DND-41 (cell line): ENCODE measurements at regions not wholly inside any gene's neighbourhood (a gene's known extent, or its start where the extent isn't known, plus 50 kb on each side); places are given as distances from the start of the nearest gene placed in this dataset.
A peak's percentile ranks its signal among the peaks of the same experiment; 100 is the strongest.

Source experiments
- ATAC-seq: fragments of 200-7000 bp; cut with Tn5 transposase; 3 replicates; pipeline ENCODE4 v1.9.1; 2021; ENCODE audit warnings: low read depth; ENCODE audit not compliant: insufficient read depth
- DNase-seq: peaks from one replicate; pipeline ENCODE4 v3.0.0-alpha.2; 2020
- H2AFZ ChIP-seq: 2 replicates; pipeline ENCODE4 v1.6.0; 2012; ENCODE audit warnings: low read depth, low read length
- H3K27ac ChIP-seq: 2 replicates; pipeline ENCODE4 v1.5.1; 2012; ENCODE audit warnings: low read length, inconsistent platforms
- H3K27me3 ChIP-seq: fragments of 200-600 bp; sonication (generic); 2 replicates; pipeline ENCODE4 v1.6.0; 2012; ENCODE audit warnings: low read length, mild to moderate bottlenecking, inconsistent platforms; ENCODE audit not compliant: insufficient read depth, poor library complexity
- H3K36me3 ChIP-seq: 2 replicates; pipeline ENCODE4 v1.5.1; 2012; ENCODE audit warnings: low read length, inconsistent platforms; ENCODE audit not compliant: insufficient read depth
- H3K4me1 ChIP-seq: 2 replicates; pipeline ENCODE4 v1.5.1; 2012; ENCODE audit warnings: mild to moderate bottlenecking, low read length; ENCODE audit not compliant: insufficient read depth
- H3K4me2 ChIP-seq: 2 replicates; pipeline ENCODE4 v1.6.0; 2012; ENCODE audit warnings: mild to moderate bottlenecking, moderate library complexity, low read length, inconsistent platforms; ENCODE audit not compliant: insufficient read depth
- H3K4me3 ChIP-seq, 2 experiments: fragments of 200-600 bp in 1 of 2; shearing (Covaris generic) in 1 of 2; 2 replicates each; pipeline ENCODE4 v1.5.1; 2012 to 2016; ENCODE audit warnings: inconsistent platforms in 2 of 2, low read length in 2 of 2, mild to moderate bottlenecking in 2 of 2, low read depth in 1 of 2, moderate library complexity in 1 of 2
- H3K79me2 ChIP-seq: 2 replicates; pipeline ENCODE4 v1.6.0; 2012; ENCODE audit warnings: low read length, inconsistent platforms; ENCODE audit not compliant: insufficient read depth
- H3K9ac ChIP-seq: 2 replicates; pipeline ENCODE4 v1.6.0; 2012; ENCODE audit warnings: low read depth, mild to moderate bottlenecking, inconsistent platforms, low read length, moderate library complexity
- H3K9me3 ChIP-seq: 2 replicates; pipeline ENCODE4 v1.5.1; 2012; ENCODE audit warnings: low read length, moderate library complexity, mild to moderate bottlenecking, inconsistent platforms; ENCODE audit not compliant: insufficient read depth, severe bottlenecking
- H4K20me1 ChIP-seq: 2 replicates; pipeline ENCODE4 v1.6.0; 2012; ENCODE audit warnings: low read length; ENCODE audit not compliant: insufficient read depth
- CTCF ChIP-seq: IDR thresholded peaks from 2 replicates; pipeline ENCODE4 v1.5.1; 2012; ENCODE audit warnings: borderline replicate concordance, low read length, moderate library complexity, mild to moderate bottlenecking; ENCODE audit not compliant: poor library complexity, severe bottlenecking; ENCODE audit errors: extremely low read depth
- EZH2 ChIP-seq: IDR thresholded peaks from 3 replicates; pipeline ENCODE4 v1.6.1; 2012; ENCODE audit warnings: borderline replicate concordance, low read depth, mild to moderate bottlenecking, moderate library complexity, low read length, inconsistent platforms; ENCODE audit not compliant: severe bottlenecking

GRCh38 chr1:235027076-235027861 lies 101.4 kb downstream of the TOMM20 start:
- TF ChIP-seq CTCF (no peak), EZH2 (no peak)

GRCh38 chr1:235025422-235025984 lies 103.1 kb downstream of the TOMM20 start:
- DNase-seq (no peak), ATAC-seq (peak; percentile 27; the same call in 1 of the 3 replicates)
- no peak overlapping the region for H2AFZ ChIP-seq
- H3K4me1 ChIP-seq = no peaks in the 10 kb centered on the region
- no peaks in the 10 kb centered on the region for H3K27me3 ChIP-seq
- H4K20me1 ChIP-seq = no peaks in the 10 kb centered on the region
- no peaks in the 10 kb centered on the region for H3K79me2 ChIP-seq
- H3K4me3 ChIP-seq = no peak overlapping the region
- H3K27ac ChIP-seq = no peak overlapping the region
- H3K9ac ChIP-seq = no peak overlapping the region
- TF ChIP-seq CTCF = no peak
- TF ChIP-seq EZH2 = no peak
- peaks cover 7% of the 10 kb centered on the region for H3K9me3 ChIP-seq
- H3K4me2 ChIP-seq = no peak overlapping the region
- no peaks in the 10 kb centered on the region for H3K36me3 ChIP-seq

More at GRCh38 chr1:235027076-235027861, 101.4 kb downstream of the TOMM20 start:
- H3K9ac ChIP-seq = no peak overlapping the region
- no peak for ATAC-seq
- no peak overlapping the region for H3K4me2 ChIP-seq
- no peak overlapping the region for H3K4me3 ChIP-seq
- no peaks in the 10 kb centered on the region for H3K36me3 ChIP-seq
- H3K79me2 ChIP-seq = no peaks in the 10 kb centered on the region
- peaks cover 7% of the 10 kb centered on the region for H3K9me3 ChIP-seq
- DNase-seq = no peak
- no peaks in the 10 kb centered on the region for H4K20me1 ChIP-seq
- no peaks in the 10 kb centered on the region for H3K27me3 ChIP-seq
- no peak overlapping the region for H3K27ac ChIP-seq
- no peak overlapping the region for H2AFZ ChIP-seq
- no peaks in the 10 kb centered on the region for H3K4me1 ChIP-seq

GRCh38 chr1:235024711-235025421 lies 103.8 kb downstream of the TOMM20 start:
- H3K4me2 ChIP-seq = no peak overlapping the region
- no peaks in the 10 kb centered on the region for H3K4me1 ChIP-seq
- no peaks in the 10 kb centered on the region for H3K36me3 ChIP-seq
- no peaks in the 10 kb centered on the region for H3K27me3 ChIP-seq
- peaks cover 7% of the 10 kb centered on the region for H3K9me3 ChIP-seq
- no peak overlapping the region for H3K9ac ChIP-seq
- H4K20me1 ChIP-seq = no peaks in the 10 kb centered on the region
- no peak for TF ChIP-seq CTCF
- no peak for TF ChIP-seq EZH2
- no peak overlapping the region for H3K4me3 ChIP-seq
- no peak overlapping the region for H2AFZ ChIP-seq
- DNase-seq (no peak), ATAC-seq (peak; percentile 27; the same call in 1 of the 3 replicates)
- no peak overlapping the region for H3K27ac ChIP-seq
- H3K79me2 ChIP-seq = no peaks in the 10 kb centered on the region
